ENCODE measurements at regions not wholly inside any gene's neighbourhood (a gene's known extent, or its start where the extent isn't known, plus 50 kb on each side); places are given as distances from the start of the nearest gene placed in this dataset.

DNA sequence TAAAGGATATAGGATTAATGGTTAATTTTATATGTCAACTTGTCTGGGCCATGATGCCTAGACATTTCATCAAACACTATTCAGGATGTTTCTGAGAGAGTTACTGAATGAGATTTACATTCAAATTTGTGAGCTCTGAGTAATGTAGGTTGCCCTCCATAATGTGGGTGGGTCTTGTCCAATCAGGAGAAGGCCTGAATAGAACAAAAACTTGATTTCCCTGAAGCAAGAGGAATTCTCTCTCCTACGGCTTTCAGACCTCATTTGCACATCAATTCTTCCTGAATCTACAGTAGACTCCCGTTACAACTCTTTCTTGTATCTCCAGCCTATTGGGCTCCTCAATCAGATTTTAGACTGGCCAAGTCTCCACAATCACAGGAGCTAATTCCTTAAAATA, 377.9 kb upstream of the PMFBP1 start:
- no peak for ATAC-seq
- intact Hi-C loops (cut with DNase I, micrococcal nuclease) = no loop called here
- no peak for DNase-seq

DNA sequence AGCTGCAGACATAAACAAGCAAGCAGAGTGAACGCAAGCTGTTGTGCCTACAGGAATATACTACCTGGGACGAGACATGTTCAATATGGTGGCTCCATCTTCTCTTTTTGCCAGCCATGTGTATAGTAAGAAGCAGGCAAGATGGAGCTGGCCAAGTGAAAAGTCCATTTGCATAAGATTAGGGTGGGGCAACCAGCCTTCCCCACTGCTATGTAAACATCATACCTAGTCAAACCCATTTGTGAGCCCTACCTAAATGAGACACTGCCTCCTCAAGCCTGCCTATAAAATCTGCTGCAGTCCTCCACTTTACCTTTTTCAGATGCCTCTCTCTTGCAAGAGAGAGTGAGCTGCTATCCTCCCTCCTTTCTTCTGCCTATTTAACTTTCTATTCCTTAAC, 370.1 kb upstream of the PMFBP1 start:
- ATAC-seq = peak; percentile 60
- DNase-seq = no peak
- intact Hi-C loops (cut with DNase I, micrococcal nuclease) = no loop called here

GRCh38 chr16:72537664-72538063, 365.7 kb upstream of the PMFBP1 start:
- ATAC-seq (no peak), DNase-seq (no peak)

DNA sequence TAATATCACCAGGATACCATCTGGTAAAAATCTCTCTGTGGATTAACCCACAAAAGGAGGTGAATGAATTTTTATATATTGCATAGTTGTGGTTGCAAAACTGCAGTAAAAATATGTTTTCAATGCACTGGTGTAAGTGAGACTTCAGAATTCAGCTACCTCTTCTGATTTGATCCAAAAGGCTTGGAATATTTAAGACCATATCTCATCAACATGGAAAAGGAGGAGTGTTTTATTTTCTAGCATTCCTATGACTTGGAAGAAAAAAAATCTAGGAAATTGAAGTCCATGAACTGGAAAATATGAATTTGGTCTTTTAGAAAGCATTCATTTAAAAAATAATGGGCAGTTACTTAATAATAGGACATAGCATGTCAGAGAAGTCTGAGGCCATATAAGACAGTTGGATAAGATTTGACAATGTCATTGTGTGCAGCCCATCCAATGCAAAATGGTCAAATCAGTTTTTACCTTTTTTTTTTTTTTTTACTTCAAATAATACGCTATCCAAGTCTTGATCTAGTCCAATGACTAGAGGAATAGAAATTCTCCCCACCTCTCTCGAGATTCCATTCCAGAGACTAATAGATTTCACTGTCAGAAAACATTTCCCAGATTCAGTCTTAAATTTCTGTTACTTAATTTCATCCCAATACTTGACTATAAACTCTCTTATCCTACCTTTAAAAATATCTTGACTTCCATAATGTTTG, 364.9 kb upstream of the PMFBP1 start:
- DNase-seq (no peak), ATAC-seq (no peak)
- intact Hi-C loops (cut with DNase I, micrococcal nuclease) = no loop called here

More at GRCh38 chr16:72537664-72538063, 365.7 kb upstream of the PMFBP1 start:
- intact Hi-C loops (cut with DNase I, micrococcal nuclease) = no loop called here

- no peak for ATAC-seq
- DNase-seq = no peak
- intact Hi-C loops (cut with DNase I, micrococcal nuclease) = no loop called here
Observed at GRCh38 chr16:72532906-72533410, 361.0 kb upstream of the PMFBP1 start.

- intact Hi-C loops (cut with DNase I, micrococcal nuclease) = no loop called here
- ATAC-seq (no peak), DNase-seq (no peak)
Observed at GRCh38 chr16:72530434-72530833, 358.5 kb upstream of the PMFBP1 start.

- intact Hi-C loops (cut with DNase I, micrococcal nuclease) = no loop called here
- ATAC-seq (peak; percentile 16), DNase-seq (no peak)
Observed at GRCh38 chr16:72523087-72523486, 351.1 kb upstream of the PMFBP1 start.

GRCh38 chr16:72517154-72517553, 345.2 kb upstream of the PMFBP1 start:
- ATAC-seq (no peak), DNase-seq (no peak)
- intact Hi-C loops (cut with DNase I, micrococcal nuclease) = no loop called here

GRCh38 chr16:72511171-72511570, 339.2 kb upstream of the PMFBP1 start:
- DNase-seq = no peak
- ATAC-seq = no peak
- intact Hi-C loops (cut with DNase I, micrococcal nuclease) = no loop called here

- ATAC-seq (no peak), DNase-seq (no peak)
- intact Hi-C loops (cut with DNase I, micrococcal nuclease) = no loop called here
Observed at GRCh38 chr16:72508191-72508590, 336.2 kb upstream of the PMFBP1 start.

- DNase-seq (no peak), ATAC-seq (no peak)
- intact Hi-C loops (cut with DNase I, micrococcal nuclease) = loop anchor here in 1 of 2 donors (5.0 kb wide), 1 partner anchor 695 kb away; no protein-coding TSS in a partner anchor
Observed at GRCh38 chr16:72502594-72503005, 330.6 kb upstream of the PMFBP1 start.

DNA sequence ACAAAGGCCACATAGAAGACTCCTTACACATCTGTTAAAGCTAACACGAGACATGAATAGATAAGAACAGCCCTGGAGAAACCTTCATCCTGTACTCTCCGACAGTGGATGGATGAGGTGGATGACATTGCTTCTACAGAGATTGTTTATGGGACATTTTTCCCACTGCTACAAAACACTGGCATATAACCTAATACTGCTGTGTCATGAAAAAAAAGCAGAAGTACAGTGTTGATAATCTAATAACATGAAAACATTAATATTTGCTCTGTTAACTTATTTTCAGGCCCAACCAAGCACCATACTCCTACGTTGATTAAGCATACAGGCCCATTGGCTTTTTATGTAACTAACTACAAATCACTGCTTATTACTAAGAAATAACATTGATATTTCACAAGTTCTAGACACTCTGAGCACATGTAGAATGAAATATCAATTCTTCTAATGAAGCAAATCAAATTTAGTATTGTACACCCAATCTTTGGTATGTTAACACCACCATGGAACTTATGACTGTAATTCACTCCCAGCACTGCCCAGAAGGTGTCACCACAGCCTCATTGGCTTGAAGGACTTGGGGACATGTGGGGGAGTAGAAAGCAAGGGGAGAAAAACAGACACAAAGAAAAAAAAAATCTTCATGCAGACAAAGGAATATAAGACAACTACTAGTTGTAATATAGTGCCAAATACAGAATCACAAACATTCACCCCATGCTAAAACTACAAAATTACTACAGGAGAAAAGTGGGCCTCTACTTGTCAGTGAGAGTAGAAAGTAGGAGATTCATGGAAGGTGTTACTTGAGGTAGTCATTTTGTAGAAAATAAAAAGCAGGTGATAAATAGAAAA, 330.0 kb upstream of the PMFBP1 start:
- ATAC-seq (peak; percentile 86), DNase-seq (peak; percentile 27 to 60)
- intact Hi-C loops (cut with DNase I, micrococcal nuclease) = loop anchor here in 1 of 2 donors (5.0 kb wide), 1 partner anchor 695 kb away; no protein-coding TSS in a partner anchor

DNA sequence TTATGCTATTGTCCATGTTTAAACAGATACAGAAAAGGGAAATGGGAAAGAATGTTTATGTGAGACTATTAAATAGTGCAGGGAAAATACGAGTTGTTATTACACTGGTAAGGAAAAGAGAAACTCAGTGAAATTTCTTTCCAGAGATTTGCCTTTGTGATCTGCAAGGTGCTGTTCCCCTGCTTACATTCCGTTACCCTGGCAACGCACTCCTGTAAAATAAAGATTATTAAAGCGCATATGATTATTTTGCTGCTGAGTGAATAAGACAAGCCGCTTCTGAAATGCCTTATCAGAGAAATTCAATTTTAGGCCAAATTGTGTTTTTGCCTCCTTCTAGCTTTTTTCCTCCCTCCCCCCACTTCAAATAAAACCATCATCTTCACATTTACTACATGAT, 328.6 kb upstream of the PMFBP1 start:
- intact Hi-C loops (cut with DNase I, micrococcal nuclease) = loop anchor here in 1 of 2 donors (5.0 kb wide), 1 partner anchor 697 kb away; no protein-coding TSS in a partner anchor
- ATAC-seq (no peak), DNase-seq (no peak)

- intact Hi-C loops (cut with DNase I, micrococcal nuclease) = no loop called here
- no peak for DNase-seq
Observed at GRCh38 chr16:72493716-72494415, 321.9 kb upstream of the PMFBP1 start.

GRCh38 chr16:72487283-72487682, 315.3 kb upstream of the PMFBP1 start:
- no peak for ATAC-seq
- no peak for DNase-seq
- intact Hi-C loops (cut with DNase I, micrococcal nuclease) = no loop called here

More at GRCh38 chr16:72493716-72494415, 321.9 kb upstream of the PMFBP1 start:
- ATAC-seq = no peak

DNA sequence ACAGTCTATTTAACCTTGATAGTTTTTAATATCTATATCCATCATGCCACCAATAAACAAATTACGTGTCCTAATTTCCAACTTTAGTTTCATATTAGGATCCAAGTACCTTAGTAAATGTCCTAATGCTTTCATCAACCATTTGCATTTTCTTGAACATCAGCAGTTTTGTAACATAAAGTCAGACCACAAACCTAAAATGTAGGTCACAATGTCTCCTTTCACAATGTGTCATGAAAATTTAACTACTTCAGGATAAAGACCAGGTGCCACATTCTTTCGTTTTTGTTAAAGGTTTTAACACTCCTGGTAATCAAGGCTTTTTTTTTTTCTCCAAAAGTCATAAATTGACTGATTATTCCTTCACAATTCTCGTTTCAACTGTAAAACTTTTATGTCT, 310.7 kb upstream of the PMFBP1 start:
- ATAC-seq = no peak
- intact Hi-C loops (cut with DNase I, micrococcal nuclease) = no loop called here
- DNase-seq = no peak

- intact Hi-C loops (cut with DNase I, micrococcal nuclease) = no loop called here
- ATAC-seq = no peak
Observed at GRCh38 chr16:72481419-72481818, 309.5 kb upstream of the PMFBP1 start.

GRCh38 chr16:72480911-72481310, 309.0 kb upstream of the PMFBP1 start:
- ATAC-seq = no peak
- no peak for DNase-seq
- intact Hi-C loops (cut with DNase I, micrococcal nuclease) = no loop called here

More at GRCh38 chr16:72481419-72481818, 309.5 kb upstream of the PMFBP1 start:
- DNase-seq = no peak

DNA sequence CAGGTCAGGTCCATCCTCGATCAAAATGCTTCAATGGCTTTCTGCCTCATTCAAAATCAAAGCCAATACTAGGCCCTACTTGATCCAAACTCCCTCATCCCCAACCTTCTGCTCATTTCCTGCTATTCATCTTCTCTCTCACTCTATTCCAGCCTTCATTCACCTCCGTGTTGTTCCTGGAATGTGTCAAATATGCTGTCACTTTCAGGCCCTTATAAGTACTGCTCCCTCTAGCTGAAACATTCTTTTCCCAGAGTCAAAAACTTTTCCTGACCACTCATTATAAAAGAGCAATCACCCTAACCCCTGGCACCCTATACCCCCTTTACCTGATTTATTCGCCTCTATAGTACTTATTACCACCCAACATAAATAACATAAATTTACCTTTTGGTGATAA, 303.7 kb upstream of the PMFBP1 start:
- no peak for ATAC-seq
- intact Hi-C loops (cut with DNase I, micrococcal nuclease) = no loop called here
- no peak for DNase-seq
